Mammary epithelial cell (primary cell): ENCODE measurements at regions not wholly inside any gene's neighbourhood (a gene's known extent, or its start where the extent isn't known, plus 50 kb on each side); places are given as distances from the start of the nearest gene placed in this dataset.
"Not testable (repeated sequence)": the region's sequence is repeated elsewhere in the genome, so short reads cannot be mapped to it uniquely, and the experiment has no call there.

Experiments
- EZH2 ChIP-seq: IDR thresholded peaks from 2 replicates; pipeline ENCODE4 v1.6.1; 2012; ENCODE audit warnings: low read length, inconsistent platforms, borderline replicate concordance
- TF ChIP-seq, protein P1 (sequence below), 2 donors: IDR thresholded peaks in 1 of 2; conservative IDR thresholded peaks in 1 of 2; 2 replicates each; pipeline ENCODE4 v1.5.1; 2011 to 2012; ENCODE audit warnings: inconsistent platforms in 2 of 2, low read length in 2 of 2, mild to moderate bottlenecking in 2 of 2, control low read depth in 1 of 2, low read depth in 1 of 2; ENCODE audit not compliant: insufficient read depth in 1 of 2; ENCODE audit errors: extremely low read depth in 1 of 2

GRCh38 chr1:228637529-228637928 lies 97.8 kb upstream of the RHOU start:
- TF ChIP-seq, protein P1, sequence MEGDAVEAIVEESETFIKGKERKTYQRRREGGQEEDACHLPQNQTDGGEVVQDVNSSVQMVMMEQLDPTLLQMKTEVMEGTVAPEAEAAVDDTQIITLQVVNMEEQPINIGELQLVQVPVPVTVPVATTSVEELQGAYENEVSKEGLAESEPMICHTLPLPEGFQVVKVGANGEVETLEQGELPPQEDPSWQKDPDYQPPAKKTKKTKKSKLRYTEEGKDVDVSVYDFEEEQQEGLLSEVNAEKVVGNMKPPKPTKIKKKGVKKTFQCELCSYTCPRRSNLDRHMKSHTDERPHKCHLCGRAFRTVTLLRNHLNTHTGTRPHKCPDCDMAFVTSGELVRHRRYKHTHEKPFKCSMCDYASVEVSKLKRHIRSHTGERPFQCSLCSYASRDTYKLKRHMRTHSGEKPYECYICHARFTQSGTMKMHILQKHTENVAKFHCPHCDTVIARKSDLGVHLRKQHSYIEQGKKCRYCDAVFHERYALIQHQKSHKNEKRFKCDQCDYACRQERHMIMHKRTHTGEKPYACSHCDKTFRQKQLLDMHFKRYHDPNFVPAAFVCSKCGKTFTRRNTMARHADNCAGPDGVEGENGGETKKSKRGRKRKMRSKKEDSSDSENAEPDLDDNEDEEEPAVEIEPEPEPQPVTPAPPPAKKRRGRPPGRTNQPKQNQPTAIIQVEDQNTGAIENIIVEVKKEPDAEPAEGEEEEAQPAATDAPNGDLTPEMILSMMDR (conservative IDR thresholded peaks at IDR 0.05 in 1 of 2, IDR thresholded peaks at IDR 0.05 in 1 of 2; ENCODE audit: extremely low read depth in 1 of 2, insufficient read depth in 1 of 2, low read depth in 1 of 2, low read length in 2 of 2), result not testable (repeated sequence)
- TF ChIP-seq EZH2, result not testable (repeated sequence)
